Left ventricle myocardium inferior (tissue), 1 donor: ENCODE measurements at regions not wholly inside any gene's neighbourhood (a gene's known extent, or its start where the extent isn't known, plus 50 kb on each side); places are given as distances from the start of the nearest gene placed in this dataset.

Experiments used
- DNase-seq: peaks from one replicate; pipeline ENCODE4 v3.0.0-alpha.2; 2020
- H3K27ac ChIP-seq: fragments of 200-600 bp; replicated peaks from 2 replicates; pipeline ENCODE4 v1.8.0; 2021
- H3K27me3 ChIP-seq: fragments of 200-600 bp; 2 replicates; pipeline ENCODE4 v1.8.0; 2021; ENCODE audit warnings: low read depth
- H3K36me3 ChIP-seq: fragments of 200-600 bp; 2 replicates; pipeline ENCODE4 v1.8.0; 2021
- H3K4me1 ChIP-seq: fragments of 200-600 bp; 2 replicates; pipeline ENCODE4 v1.8.0; 2021
- H3K4me3 ChIP-seq: fragments of 200-600 bp; 2 replicates; pipeline ENCODE4 v1.8.0; 2021; ENCODE audit warnings: mild to moderate bottlenecking, moderate library complexity
- H3K9me3 ChIP-seq: fragments of 200-600 bp; replicated peaks from 2 replicates; pipeline ENCODE4 v1.8.0; 2021
- CTCF ChIP-seq: fragments of 200-600 bp; IDR thresholded peaks from 2 replicates; pipeline ENCODE4 v1.8.0; 2021; ENCODE audit warnings: antibody characterized with exemption, mild to moderate bottlenecking, borderline replicate concordance
- intact Hi-C: fragments of 100-400 bp; cut with micrococcal nuclease; formaldehyde crosslinking; loops from one replicate; pipeline ENCODE4 v1.11.0; 2022
- donor health status: DM: no; HTN: yes; CAD: no; lungs with severe emphysema.

GRCh38 chr11:16611926-16612565 lies 126.4 kb upstream of the C11orf58 start:
- Histone ChIP-seq H3K4me3 (peak overlapping the region; percentile 69), H3K9me3 (no peaks in the 10 kb centered on the region), H3K4me1 (peaks cover 46% of the 10 kb centered on the region), H3K36me3 (no peaks in the 10 kb centered on the region), H3K27me3 (peaks cover 77% of the 10 kb centered on the region), H3K27ac (no peak overlapping the region)
- intact Hi-C loops: loop anchor here (5.0 to 10.0 kb wide), 3 partner anchors 787 to 1287 kb away; no protein-coding TSS in a partner anchor
- DNase-seq: no peak
- no peak for TF ChIP-seq CTCF

- peaks cover 77% of the 10 kb centered on the region for H3K27me3 ChIP-seq
- TF ChIP-seq CTCF: no peak
- no peaks in the 10 kb centered on the region for H3K36me3 ChIP-seq
- no peak overlapping the region for H3K27ac ChIP-seq
- intact Hi-C loops: loop anchor here (5.0 to 10.0 kb wide), 3 partner anchors 787 to 1287 kb away; no protein-coding TSS in a partner anchor
- H3K4me1 ChIP-seq: peaks cover 51% of the 10 kb centered on the region
- no peaks in the 10 kb centered on the region for H3K9me3 ChIP-seq
- peak overlapping the region; percentile 69 for H3K4me3 ChIP-seq
- DNase-seq: no peak
These were observed 127.0 kb upstream of the C11orf58 start for GRCh38 chr11:16611401-16611921.

DNA sequence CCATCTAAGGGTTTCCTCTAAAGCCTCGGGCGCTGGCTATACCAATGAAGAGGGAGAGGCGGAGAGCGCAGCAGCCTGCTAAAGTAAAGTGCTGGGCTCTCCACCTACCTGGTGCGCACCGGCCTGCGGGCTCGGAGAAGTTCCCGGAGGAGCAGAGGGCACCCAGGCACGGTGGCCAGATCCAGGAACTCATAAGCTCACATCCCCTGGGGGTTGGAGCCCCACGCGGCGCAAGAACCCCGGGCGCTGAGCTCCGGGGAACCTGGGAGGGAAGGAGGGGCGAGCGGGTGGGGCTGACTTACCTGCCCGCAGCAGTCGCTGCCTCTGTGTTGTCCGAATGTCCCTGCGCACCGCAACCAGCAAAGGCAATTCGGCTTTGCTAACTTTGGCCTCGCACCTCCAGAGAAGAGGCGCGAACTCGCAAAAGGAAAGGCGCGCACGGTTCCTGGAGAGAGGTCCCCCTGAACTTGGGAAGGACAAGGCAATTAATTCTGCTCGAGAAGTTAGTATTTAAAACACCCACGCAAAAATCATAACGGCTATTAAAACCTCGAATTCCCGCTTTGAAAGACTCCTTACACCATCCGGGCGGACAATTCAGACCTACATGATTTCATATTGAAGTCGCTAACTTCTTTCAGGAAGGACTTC lies 127.6 kb upstream of the C11orf58 start:
- DNase-seq: no peak

DNA sequence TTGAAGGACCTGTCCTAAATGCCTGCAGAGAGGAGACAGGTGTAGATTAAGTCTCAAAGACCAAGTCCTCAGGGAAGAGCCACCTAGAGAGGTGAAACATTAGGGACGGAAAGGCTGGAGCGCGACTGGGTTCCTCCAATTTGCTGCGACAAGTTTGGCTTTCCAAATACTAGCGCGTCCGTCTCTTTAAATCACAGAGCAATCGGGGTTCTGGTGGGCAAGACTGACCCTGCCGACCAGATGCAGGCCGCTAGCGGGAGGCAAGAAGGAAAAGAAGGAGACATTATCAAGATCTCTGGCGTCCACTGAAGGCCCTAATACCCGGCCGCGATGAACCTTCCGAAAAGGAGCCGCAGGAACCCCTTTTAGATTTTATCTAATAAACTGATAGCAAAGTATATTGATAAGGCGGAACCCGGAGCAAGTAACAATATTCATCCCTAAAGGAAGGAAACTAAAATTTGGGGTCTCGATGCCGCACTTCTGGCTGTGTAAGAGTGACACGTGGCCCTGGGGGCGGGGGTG lies 128.2 kb upstream of the C11orf58 start:
- H3K27ac ChIP-seq: no peak overlapping the region
- no peaks in the 10 kb centered on the region for H3K36me3 ChIP-seq
- intact Hi-C loops: loop anchor here (5.0 to 10.0 kb wide), 3 partner anchors 785 to 1285 kb away; no protein-coding TSS in a partner anchor
- no peaks in the 10 kb centered on the region for H3K9me3 ChIP-seq
- TF ChIP-seq CTCF: no peak
- DNase-seq: no peak
- H3K4me3 ChIP-seq: no peak overlapping the region
- peaks cover 73% of the 10 kb centered on the region for H3K27me3 ChIP-seq
- peaks cover 60% of the 10 kb centered on the region for H3K4me1 ChIP-seq

More for the DNA sequence above, 127.6 kb upstream of the C11orf58 start:
- Histone ChIP-seq H3K4me1 (peaks cover 54% of the 10 kb centered on the region), H3K27me3 (peaks cover 73% of the 10 kb centered on the region), H3K9me3 (no peaks in the 10 kb centered on the region), H3K27ac (no peak overlapping the region), H3K36me3 (no peaks in the 10 kb centered on the region), H3K4me3 (no peak overlapping the region)
- intact Hi-C loops: loop anchor here (5.0 to 10.0 kb wide), 3 partner anchors 786 to 1286 kb away; no protein-coding TSS in a partner anchor
- no peak for TF ChIP-seq CTCF

GRCh38 chr11:16609769-16610168 lies 128.7 kb upstream of the C11orf58 start:
- Histone ChIP-seq H3K36me3 (no peaks in the 10 kb centered on the region), H3K4me3 (no peak overlapping the region), H3K4me1 (peaks cover 65% of the 10 kb centered on the region), H3K27me3 (peaks cover 68% of the 10 kb centered on the region), H3K9me3 (no peaks in the 10 kb centered on the region), H3K27ac (no peak overlapping the region)
- DNase-seq: no peak
- intact Hi-C loops: loop anchor here (5.0 to 10.0 kb wide), 4 partner anchors 785 to 1285 kb away; no protein-coding TSS in a partner anchor
- TF ChIP-seq CTCF: no peak
